Stimulated activated CD4-positive, alpha-beta T cell treated with anti-CD3 and anti-CD28 coated beads, TNF-alpha, amount 100 ng/mL, for 1 hour (primary cell): ENCODE measurements at regions not wholly inside any gene's neighbourhood (a gene's known extent, or its start where the extent isn't known, plus 50 kb on each side); places are given as distances from the start of the nearest gene placed in this dataset.
"Not testable (repeated sequence)": the region's sequence is repeated elsewhere in the genome, so short reads cannot be mapped to it uniquely, and the experiment has no call there.

Experiments used
- DNase-seq, 3 donors: peaks; one replicate each; pipeline ENCODE4 v3.0.0-alpha.2; 2020; ENCODE audit warnings: low read depth in 3 of 3, low spot score in 1 of 3

DNA sequence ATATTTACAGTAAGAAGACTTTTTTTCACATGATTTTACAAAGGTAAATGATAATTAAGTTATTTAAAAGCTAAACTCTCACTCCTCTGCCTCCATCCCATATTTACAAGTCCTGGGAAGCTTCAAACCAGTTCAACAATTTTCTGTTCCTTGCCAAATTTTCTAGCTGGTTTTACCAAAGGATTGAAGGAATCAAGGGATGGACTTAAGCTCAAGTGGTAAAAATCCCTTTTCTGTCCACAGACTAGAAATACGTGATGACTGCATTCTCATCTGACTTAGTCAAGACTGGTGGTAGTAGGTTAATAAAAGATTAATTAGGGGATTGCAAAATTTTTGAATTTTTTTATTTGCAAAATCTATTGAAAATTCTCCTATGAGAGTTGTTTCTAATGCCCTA is 297.3 kb downstream of the MTX2 start:
- DNase-seq: no peak

DNA sequence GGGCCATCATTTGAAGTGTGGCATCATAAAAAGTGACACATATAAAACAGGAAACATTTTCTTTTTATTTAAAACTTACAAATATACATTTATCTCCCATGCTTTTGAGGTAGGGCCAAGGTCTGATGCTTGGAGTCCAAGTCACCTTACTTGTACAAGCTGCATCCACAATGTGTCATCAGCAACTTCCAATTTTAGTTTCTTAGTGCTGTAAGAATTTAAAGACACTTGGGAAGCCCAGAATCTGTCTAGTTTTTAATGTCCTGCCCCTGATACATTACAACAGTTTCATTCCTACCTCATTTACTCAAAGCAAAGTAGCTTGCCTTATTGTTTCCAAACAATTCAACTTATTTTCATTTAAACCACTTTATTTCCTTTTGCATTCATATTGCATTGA is 297.7 kb downstream of the MTX2 start:
- DNase-seq: no peak

DNA sequence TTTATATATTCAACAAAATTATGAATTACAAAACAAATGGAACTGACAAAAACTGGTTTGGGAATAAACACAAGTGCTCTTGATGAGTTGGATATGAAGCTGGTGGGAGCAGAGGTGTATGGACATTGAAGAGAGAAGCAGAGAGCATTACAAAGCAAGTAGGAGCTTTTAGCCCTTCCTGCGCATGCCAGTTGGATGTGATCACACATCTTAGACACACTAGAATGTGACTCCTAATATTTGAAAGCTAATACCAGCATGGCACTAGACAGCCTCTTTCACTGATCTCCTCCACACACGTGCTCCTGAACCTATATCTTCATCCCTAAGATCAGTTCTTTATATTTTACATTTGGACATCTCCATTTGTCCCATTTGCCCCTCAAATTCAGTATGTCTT is 298.1 kb downstream of the MTX2 start:
- DNase-seq: no peak

DNA sequence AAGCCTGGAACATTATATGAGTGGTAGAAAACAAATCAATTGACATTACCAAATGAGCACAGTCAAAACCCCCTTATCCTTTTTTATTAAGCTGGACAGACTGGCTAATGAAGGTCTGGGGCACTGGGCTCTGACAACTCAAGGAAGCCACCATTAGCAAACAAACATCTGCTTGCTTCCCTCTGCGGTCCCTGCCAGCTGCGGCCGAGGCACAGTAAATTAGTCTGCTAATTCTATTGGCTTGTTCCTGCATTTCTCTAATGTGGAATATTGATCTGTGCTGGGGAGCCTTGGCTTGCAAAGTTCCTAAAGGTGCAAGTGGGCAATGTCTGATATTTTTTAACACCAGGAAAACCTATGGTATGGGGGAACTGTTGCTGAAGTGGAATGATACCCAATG is 300.3 kb downstream of the MTX2 start:
- no peak for DNase-seq

DNA sequence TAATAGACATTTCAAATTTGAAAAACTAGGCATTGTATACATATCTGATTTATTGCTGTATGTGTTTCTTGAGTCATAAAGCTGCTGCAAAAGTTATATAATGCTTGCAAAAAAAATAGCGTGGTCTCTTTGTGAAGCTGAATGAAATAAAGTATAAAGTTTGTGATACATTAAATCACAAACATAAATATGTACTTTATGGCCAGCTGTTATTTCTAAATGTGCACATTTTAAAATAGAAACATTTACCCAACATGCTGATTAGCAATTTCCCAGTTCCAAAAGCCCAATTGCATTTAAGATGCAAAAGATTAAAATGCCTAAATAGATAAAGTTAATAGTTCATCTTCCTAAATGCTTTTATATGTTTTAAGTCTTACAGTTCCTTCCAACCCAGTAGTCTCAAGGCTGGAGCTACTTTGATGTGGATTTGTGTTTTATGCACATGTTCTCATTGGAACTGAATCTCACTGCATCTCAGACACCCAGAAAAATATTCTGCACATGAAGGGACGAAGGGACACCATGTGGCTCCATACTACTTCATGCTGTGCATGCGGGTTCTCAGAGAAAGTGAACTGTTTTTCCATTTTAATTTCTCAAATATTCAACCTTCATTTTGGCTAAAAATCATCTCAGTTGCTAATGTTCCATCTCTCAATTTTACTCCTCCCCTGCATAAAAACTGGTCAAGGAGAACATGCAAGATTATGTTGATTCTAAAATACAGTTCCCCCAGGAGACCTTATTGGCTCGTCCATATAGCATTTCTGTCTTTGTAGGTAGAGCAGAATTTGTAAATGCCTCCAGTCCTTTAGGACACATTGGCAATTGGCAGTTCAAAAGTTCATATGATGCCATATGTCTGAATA is 304.6 kb downstream of the MTX2 start:
- DNase-seq: no peak

DNA sequence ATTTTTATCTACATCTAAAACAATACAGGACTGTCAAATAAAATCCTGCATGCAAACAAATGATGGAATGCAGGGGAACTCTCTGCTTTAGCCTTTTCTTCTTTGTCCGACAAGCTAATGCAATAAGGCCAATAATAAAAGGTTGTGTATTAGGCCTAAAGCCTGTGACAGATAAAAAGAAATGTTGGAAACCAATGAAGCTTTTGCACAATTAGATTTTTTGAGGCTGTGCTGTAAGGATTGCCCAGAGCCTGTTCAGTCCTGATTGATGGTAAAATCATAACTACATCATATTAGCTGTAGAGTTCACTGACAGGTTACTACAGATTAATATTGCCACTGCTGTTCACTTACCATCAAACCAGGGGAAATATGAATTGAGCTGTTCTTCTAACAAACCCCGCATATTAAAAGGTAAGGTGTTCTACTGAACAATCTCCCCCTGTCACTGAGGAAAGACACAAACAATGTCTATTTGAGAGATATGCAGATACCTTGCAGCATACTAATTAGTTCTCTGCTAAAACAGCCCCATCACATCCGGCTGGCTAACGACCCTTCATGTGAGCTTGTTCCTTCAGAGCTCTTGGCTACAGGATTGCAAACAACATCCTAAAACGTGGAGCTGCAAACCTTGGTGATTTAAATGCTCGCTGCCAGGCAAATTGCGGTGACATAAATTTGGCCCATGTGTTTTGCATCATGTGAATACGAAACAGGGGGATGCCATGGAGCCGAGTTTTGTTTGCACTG is 305.4 kb downstream of the MTX2 start:
- DNase-seq: no peak

DNA sequence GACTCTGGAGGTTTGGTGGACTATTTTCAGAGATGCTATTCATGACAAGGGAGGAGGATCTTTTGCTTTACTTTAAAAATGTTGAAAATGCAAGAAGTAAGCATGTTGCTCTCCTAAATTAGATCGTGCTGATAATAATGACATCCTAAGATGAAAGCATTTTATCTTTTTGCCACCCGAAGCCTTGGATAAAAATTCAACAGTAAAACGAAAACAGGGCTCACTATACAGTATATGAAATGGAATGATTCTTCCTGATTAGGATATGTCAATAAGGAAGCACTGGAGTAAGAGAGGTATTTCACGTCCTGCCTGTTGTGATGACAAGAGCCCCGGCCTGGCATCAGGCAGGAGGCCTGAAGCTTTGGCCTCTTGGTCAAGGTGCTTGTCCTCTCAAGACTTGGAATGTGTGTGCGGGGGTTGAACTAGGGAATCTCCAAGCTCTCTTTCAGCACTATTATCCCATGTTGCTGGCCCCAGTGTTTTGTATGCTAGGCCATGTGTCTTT is 306.0 kb downstream of the MTX2 start:
- DNase-seq: no peak

DNA sequence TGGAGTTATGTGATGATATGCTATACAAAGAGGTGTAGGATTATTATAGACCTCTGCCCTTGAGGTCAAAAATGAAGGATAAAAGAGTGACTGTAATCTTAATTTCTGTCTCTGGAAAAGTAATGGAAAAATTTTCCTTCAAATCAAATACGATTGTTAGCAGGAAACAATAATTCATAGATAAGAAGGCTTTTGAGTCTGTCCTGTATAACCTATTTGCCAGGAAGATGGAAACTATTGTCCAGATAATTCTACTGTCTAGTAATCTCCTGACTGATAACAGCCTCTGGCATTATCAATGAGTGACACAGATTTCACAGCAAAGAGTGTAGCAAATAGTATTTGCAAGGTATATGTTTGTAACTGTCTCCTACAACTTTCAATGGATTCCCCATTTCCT is 307.8 kb downstream of the MTX2 start:
- DNase-seq: no peak

DNA sequence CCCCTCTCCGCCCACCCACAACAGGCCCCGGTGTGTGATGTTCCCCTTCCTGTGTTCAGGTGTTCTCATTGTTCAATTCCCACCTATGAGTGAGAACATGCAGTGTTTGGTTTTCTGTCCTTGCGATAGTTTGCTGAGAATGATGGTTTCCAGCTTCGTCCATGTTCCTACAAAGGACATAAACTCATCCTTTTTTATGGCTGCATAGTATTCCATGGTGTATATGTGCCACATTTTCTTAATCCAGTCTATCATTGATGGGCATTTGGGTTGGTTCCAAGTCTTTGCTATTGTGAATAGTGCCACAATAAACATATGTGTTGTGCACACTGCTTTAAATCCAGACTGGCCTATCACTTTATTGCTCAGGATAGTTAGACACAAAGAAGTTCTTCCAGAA is 309.1 kb downstream of the MTX2 start:
- not testable (repeated sequence) for DNase-seq

DNA sequence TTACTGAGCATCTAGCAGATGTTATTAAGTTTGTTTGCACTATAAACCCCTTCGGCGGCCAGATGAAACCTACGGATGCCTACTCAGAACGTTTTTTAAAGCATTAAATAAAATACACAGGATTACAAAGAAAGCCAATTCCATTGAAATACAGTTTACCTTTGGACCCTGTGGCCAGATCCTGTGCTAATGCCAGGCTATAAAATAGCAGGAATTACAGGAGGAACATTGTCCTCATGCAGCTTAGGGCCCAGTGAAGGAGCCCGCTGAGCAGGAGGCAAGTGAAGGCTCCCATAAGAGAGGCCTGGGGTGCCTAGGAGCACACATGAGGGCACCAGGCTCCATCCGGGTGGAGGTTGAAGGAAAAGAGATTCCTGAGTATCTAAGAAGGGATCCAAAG is 310.4 kb downstream of the MTX2 start:
- no peak for DNase-seq

DNA sequence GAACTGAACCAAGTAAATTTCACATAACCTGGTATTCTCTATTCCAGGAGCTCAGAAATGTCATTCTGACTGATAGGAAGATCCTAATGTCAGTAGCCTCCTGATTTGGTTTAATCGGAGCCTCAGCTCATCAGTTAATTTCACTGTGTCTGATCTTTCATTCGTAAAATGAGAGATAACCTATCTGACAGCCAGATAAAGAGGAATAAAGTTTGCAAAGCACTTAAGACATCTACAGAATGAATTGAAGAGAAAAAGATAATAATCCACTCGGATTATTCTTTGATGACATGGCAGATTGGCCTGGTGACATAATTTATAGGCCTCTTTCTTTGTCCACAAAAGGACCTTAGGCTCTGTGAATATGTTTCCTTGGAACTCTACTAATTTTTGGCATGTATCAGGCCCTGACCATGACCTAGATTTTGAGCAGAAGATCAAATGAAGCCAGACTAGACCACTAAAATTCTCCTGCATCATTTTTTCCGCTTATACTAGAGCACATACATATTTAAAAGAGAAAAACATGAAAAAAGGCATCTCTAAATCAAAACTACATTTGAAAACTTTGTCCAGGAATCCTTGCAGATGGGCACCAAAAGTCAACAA is 312.4 kb downstream of the MTX2 start:
- DNase-seq: no peak

DNA sequence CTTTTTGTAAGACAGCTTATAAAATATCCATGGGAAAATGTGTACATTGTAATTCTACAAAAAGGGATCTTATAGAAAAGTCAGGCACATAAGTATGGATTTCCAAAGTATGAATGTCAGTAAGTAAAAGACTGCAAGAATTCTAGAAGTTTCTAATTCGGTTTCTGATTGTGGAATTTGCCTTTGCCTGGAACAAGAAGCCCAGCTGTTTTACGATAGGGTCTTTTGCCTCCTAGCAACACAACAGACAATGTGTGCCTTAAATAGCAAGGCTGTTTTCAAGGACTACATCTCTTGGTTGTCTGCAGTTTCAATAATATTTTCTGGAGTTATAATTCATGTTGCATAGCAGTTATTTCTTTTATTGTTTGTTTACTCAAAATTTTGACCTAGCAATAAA is 312.9 kb downstream of the MTX2 start:
- DNase-seq: no peak

DNA sequence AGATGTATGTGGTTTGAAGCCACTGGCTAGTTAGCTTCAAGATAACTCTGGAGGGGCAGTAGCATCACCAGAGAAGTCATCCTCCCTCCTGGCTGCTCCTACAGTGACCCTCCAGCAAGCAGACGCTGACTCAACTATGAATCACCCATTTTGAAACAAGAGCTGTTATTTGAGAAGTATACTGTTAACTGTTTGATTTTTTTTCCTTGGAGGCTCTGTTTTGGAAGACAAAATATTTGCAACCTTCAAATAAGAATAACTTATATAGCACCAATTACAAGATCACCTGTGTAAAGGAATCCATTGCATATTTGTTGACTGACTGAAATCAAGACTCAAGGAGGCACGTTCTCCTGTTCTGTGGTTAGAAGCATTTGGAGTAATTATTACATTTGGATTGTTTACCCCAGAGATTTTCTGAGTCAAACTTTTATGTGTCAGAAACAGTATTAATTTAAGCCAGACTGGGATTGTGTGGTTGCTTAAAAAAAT is 313.8 kb downstream of the MTX2 start:
- no peak for DNase-seq

DNA sequence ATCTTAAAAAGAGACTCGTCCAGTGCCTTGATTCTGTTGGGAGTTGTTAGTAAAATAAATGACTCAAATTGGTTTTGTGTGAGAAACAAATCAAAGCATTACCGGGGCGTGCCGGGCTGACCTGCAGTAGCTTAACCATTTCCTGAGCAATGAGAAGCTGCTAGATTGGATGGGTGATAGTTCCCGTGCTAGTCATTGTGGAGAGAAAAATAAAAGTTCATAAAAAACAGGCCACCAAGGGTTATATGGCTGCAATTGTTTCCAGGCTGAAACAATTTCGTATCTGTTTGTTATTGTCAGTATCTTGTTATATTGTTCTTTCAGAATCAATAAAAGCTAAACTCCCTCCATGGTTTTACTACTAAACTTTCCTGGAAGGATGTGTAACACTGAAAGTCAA is 314.4 kb downstream of the MTX2 start:
- DNase-seq: no peak

DNA sequence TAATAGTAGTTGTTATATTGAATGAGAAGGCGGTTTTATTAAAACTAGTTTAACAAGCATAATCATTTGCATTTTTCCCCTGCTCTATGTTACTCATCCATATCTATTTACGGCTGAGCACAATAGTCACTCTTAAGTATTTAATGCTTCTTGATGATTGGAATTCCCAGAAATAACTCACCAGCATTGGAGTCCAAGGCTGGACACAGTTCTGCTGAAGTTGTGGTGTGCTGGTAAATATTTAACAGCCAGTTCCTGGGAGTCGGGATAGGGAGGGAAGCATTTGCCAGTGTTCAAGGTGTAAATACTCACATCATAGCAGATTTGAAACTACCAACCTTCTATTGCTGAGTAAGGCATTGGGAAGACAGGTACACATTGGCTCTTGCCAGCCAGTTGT is 315.1 kb downstream of the MTX2 start:
- no peak for DNase-seq

DNA sequence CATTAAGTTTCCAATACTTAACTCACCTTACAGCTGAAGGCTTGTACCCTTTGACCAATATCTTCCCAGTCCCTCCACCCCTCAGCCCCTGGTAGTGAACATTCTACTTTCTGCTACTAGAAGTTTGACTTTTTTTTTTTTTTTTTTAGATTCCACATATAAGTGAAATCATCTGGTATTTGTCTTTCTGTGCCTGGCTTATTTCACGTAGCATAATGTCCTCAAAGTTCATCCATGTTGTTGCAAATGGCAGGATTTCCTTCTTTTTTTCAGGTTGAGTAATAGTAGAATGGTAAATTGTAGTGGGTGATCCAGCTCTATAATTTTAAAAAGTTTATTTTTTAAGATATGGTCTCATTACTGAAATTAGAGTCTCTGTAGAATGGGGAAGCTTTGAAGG is 316.0 kb downstream of the MTX2 start:
- DNase-seq: no peak

DNA sequence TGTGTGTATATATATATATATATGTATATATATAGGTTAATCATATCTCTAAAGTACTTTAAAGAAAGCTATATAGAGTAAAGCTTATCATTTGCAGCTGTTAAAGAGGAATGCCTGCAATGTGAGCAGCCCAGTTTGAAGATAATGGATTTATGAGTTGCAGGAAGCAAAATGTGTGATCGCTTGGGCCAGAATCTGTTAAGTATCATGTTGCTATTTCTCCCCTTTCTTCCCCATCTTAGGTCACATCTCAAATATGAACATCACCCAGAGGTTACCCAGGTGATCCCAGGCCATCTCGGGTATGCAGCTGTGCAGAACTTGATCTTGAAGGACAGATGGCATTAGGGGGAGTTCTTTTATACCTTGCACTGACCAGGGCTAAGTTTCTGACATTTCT is 316.5 kb downstream of the MTX2 start:
- DNase-seq: no peak

DNA sequence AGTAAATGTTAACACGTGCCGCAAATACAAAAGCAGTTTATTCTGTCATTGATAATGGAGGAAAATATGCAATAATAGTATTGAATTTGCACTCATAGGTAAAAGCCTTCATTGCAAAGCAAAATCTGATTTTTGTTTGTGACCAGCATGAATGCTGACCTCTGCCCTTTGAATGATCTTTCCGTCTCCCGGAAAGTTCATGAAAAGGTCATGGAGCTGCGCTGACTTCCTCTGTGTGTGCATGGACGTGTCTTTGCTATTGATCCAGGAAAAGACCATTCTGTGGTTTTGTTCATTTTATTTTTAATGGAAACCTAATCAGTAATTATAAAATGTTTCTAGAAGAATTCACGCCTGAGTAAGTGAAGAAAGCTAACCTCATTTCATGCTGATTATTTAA is 320.0 kb downstream of the MTX2 start:
- DNase-seq: no peak

DNA sequence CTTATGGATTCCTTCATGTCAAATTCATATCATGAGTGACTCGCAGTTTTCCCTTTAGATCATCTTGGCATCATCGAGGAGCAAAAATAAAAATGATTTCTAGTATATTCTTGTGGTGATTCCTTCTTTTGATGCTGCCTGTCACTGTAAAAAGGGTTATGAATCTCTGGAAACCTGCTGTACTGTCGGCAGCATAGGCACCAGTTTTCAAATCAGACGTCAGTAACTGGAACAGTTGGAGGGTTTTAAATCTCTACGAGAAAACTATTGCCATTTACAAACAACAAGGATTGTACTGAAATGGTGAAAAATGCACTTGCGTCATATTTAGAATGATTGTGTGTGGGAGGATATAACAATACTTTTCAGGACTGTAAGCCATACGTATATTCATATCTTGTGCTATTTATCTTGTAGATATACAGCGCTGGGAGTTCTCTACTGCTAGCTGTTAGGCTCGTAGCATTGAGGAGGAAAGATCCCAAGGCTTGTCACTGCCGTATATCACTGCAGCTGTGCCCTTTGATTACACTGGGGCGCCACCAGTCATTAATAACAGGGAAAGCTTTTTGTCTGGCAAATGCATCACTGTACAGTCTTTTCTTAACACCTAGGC is 320.7 kb downstream of the MTX2 start:
- DNase-seq: no peak

DNA sequence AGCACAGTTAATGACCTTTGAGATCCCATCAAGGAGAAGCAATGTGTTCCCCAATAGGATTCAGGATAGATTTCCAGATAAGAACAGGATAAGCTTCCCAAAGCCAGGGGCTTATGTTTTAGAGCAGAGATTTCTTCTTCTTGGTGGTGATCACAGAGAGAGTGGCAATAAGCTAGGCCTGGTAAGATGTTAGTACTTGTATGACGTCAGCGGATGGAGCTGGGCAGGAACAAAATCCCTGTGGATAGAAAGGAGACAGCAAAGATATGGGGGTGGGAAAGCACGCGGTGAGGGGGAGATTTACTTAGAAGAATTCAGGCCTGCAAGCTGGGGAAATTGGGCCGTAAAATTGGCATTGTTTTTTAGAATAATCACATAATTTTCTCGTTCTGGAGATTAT is 323.0 kb downstream of the MTX2 start:
- DNase-seq: no peak

DNA sequence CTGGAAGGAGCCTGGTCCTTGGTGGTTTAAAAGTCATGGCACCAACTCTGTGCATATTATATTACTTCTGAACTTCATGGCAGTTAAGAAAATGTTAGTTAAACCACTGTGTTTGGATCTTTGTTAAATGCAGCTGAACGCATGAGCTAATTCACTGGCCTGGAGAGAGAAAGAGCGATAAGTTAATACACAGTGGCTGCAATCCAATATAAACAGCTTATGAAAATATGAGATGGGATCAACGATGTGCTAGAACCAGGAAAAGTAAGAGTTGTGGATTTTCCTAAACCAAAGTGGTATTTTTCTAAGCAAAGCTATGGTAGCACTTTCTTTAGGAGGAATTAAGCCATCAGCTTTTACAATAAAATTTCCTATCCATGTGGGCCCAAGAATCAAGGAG is 326.7 kb downstream of the MTX2 start:
- DNase-seq: no peak
